VCaP (cell line): ENCODE measurements at regions not wholly inside any gene's neighbourhood (a gene's known extent, or its start where the extent isn't known, plus 50 kb on each side); places are given as distances from the start of the nearest gene placed in this dataset.

Source experiments
- H3K27ac ChIP-seq: fragments of 450-650 bp; 2 replicates; pipeline ENCODE4 v1.5.1; 2017
- CTCF ChIP-seq: fragments of 450-650 bp; conservative IDR thresholded peaks from 2 replicates; pipeline ENCODE4 v1.5.1; 2017; ENCODE audit warnings: mild to moderate bottlenecking, moderate library complexity

- no peak for TF ChIP-seq CTCF
- no peak overlapping the region for H3K27ac ChIP-seq
These were observed 318.2 kb downstream of the PARP8 start for GRCh38 chr5:50984640-50985039.

GRCh38 chr5:50990296-50990924, 324.0 kb downstream of the PARP8 start:
- H3K27ac ChIP-seq = no peak overlapping the region
- TF ChIP-seq CTCF = no peak

GRCh38 chr5:50995285-50995942, 329.0 kb downstream of the PARP8 start:
- peak; percentile 22; the same call in 1 of the 2 replicates for TF ChIP-seq CTCF

GRCh38 chr5:51001227-51001923, 334.9 kb downstream of the PARP8 start:
- no peak for TF ChIP-seq CTCF
- H3K27ac ChIP-seq = no peak overlapping the region

More at GRCh38 chr5:50995285-50995942, 329.0 kb downstream of the PARP8 start:
- H3K27ac ChIP-seq = no peak overlapping the region

GRCh38 chr5:51002368-51002767, 335.9 kb downstream of the PARP8 start:
- H3K27ac ChIP-seq = no peak overlapping the region
- TF ChIP-seq CTCF = no peak

- TF ChIP-seq CTCF = no peak
- no peak overlapping the region for H3K27ac ChIP-seq
These were observed 346.6 kb downstream of the PARP8 start for GRCh38 chr5:51013036-51013435.

GRCh38 chr5:51018423-51018822, 352.0 kb downstream of the PARP8 start:
- no peak for TF ChIP-seq CTCF
- H3K27ac ChIP-seq = no peak overlapping the region
